K562 (cell line): ENCODE measurements at regions not wholly inside any gene's neighbourhood (a gene's known extent, or its start where the extent isn't known, plus 50 kb on each side); places are given as distances from the start of the nearest gene placed in this dataset.

Experiments used
- ATAC-seq: fragments of 200-7000 bp; cut with Tn5 transposase; 3 replicates; pipeline ENCODE4 v1.9.1; 2020; ENCODE audit warnings: moderate library complexity
- BruUV-seq: library from RNA; stranded (reverse); fragments of 400-500 nt; replicated peaks from 2 replicates; lab custom pipeline; 2021; lab: Mats Ljungman, UMichigan
- CTCF ChIA-PET: fragments of 300-600 bp; formaldehyde crosslinking; extraction: SDS; loops from one replicate; lab custom pipeline; 2021; ENCODE audit warnings: low intra/inter-chr PET ratio; lab: Yijun Ruan, JAX
- POLR2A ChIA-PET: fragments of 300-600, 350-650 bp; sonication (Branson Sonifier 250); formaldehyde crosslinking; extraction: SDS; loops from one replicate; lab custom pipeline; 2021; ENCODE audit warnings: antibody characterized with exemption, inconsistent platforms; lab: Yijun Ruan, JAX
- DNase-seq, 4 experiments: peaks; one replicate each; pipeline versions ENCODE4 v3.0.0 to v3.0.0-alpha.2; 2011 to 2018; ENCODE audit warnings: low spot score in 3 of 4, mixed read lengths in 3 of 4; ENCODE audit errors: extremely low read depth in 1 of 4
- FAIRE-seq: peaks from 2 replicates; lab custom pipeline; 2011; peaks lifted over from hg19 to GRCh38; lab: Jason Lieb, UNC
- H2AFZ ChIP-seq: 2 replicates; pipeline ENCODE4 v1.6.0; 2011; ENCODE audit warnings: low read depth, low read length, control low read depth, inconsistent platforms
- H3K27ac ChIP-seq: fragments of 200-600 bp; 3 replicates; pipeline ENCODE4 v1.8.0; 2011; ENCODE audit warnings: low read depth, mild to moderate bottlenecking, control low read depth, inconsistent platforms, low read length, moderate library complexity, mixed read lengths; ENCODE audit errors: extremely low read depth
- H3K27me3 ChIP-seq, 2 experiments: fragments of 300-600 bp in 1 of 2; 2 replicates in 1 of 2; 3 replicates in 1 of 2; pipeline versions ENCODE4 v1.6.0 to v1.8.0; 2011; ENCODE audit warnings: inconsistent platforms in 2 of 2, low read length in 2 of 2, mild to moderate bottlenecking in 1 of 2, mixed read lengths in 1 of 2, moderate library complexity in 1 of 2; ENCODE audit not compliant: control insufficient read depth in 2 of 2, insufficient read depth in 2 of 2
- H3K36me3 ChIP-seq: fragments of 300-600 bp; 3 replicates; pipeline ENCODE4 v1.8.0; 2011; ENCODE audit warnings: mild to moderate bottlenecking, low read length, inconsistent platforms; ENCODE audit not compliant: control insufficient read depth, insufficient read depth
- H3K4me1 ChIP-seq, 2 experiments: fragments of 200-600 bp in 1 of 2; replicated peaks in 1 of 2; 2 replicates in 1 of 2; 3 replicates in 1 of 2; pipeline versions ENCODE4 v1.5.1 to v1.8.0; 2011; ENCODE audit warnings: inconsistent platforms in 2 of 2, low read length in 2 of 2, mild to moderate bottlenecking in 1 of 2, mixed read lengths in 1 of 2, moderate library complexity in 1 of 2; ENCODE audit not compliant: control insufficient read depth in 2 of 2, insufficient read depth in 2 of 2
- H3K4me2 ChIP-seq: 2 replicates; pipeline ENCODE4 v1.6.1; 2011; ENCODE audit warnings: low read length, control low read depth, inconsistent platforms, mixed read lengths; ENCODE audit not compliant: insufficient read depth
- H3K4me3 ChIP-seq: fragments of 200-600 bp; sonication (generic), shearing (Covaris generic); 2 replicates; pipeline ENCODE4 v1.5.1; 2016; ENCODE audit warnings: control low read depth, inconsistent platforms
- H3K79me2 ChIP-seq: fragments of 200-600 bp; 3 replicates; pipeline ENCODE4 v1.8.0; 2011; ENCODE audit warnings: low read length, inconsistent platforms; ENCODE audit not compliant: control insufficient read depth, insufficient read depth
- H3K9ac ChIP-seq, 2 experiments: 2 replicates each; pipeline versions ENCODE4 v1.6.0 to v1.6.1; 2011; ENCODE audit warnings: low read depth in 2 of 2, low read length in 2 of 2, control low read depth in 1 of 2, inconsistent platforms in 1 of 2, mild to moderate bottlenecking in 1 of 2, mixed read lengths in 1 of 2; ENCODE audit not compliant: insufficient read depth in 1 of 2
- H3K9me1 ChIP-seq: one replicate; pipeline ENCODE4 v1.6.0; 2011; ENCODE audit warnings: inconsistent platforms, mild to moderate bottlenecking, low read length, moderate library complexity; ENCODE audit not compliant: control insufficient read depth, insufficient read depth
- H3K9me3 ChIP-seq: replicated peaks from 2 replicates; pipeline ENCODE4 v1.5.1; 2011; ENCODE audit warnings: low read depth, low read length, inconsistent platforms; ENCODE audit not compliant: control insufficient read depth, insufficient read depth
- H4K20me1 ChIP-seq: replicated peaks from 2 replicates; pipeline ENCODE4 v1.6.1; 2011; ENCODE audit warnings: low read length, inconsistent platforms, mixed read lengths; ENCODE audit not compliant: control insufficient read depth, insufficient read depth
- CAMTA2 ChIP-seq: fragments of 250-450 bp; sonication (Bioruptor Pico); conservative IDR thresholded peaks from 2 replicates; pipeline ENCODE4 v1.5.1; 2022
- CBFA2T2 ChIP-seq: fragments of 450-650 bp; conservative IDR thresholded peaks from 2 replicates; pipeline ENCODE4 v1.6.1; 2017; ENCODE audit warnings: mild to moderate bottlenecking
- CBFA2T3 ChIP-seq: fragments of 450-650 bp; IDR thresholded peaks from 2 replicates; pipeline ENCODE4 v1.6.1; 2017
- HSF4 ChIP-seq: fragments of 250-450 bp; sonication (Bioruptor Pico); IDR thresholded peaks from 2 replicates; pipeline ENCODE4 v2.1.2; 2022; ENCODE audit warnings: mild to moderate bottlenecking, moderate library complexity, borderline replicate concordance
- PHF20 ChIP-seq: fragments of 450-650 bp; IDR thresholded peaks from 2 replicates; pipeline ENCODE4 v1.6.1; 2018; ENCODE audit not compliant: partially characterized antibody
- RBM25 ChIP-seq: fragments of 200-400 bp; formaldehyde crosslinking; IDR thresholded peaks from 2 replicates; pipeline ENCODE4 v1.6.1; 2018; ENCODE audit warnings: low read length, low read depth, moderate library complexity; ENCODE audit not compliant: severe bottlenecking
- TAL1 ChIP-seq: fragments of 450-650 bp; IDR thresholded peaks from 2 replicates; pipeline ENCODE4 v1.6.1; 2016; ENCODE audit warnings: mild to moderate bottlenecking
- ZBTB5 ChIP-seq: fragments of 450-650 bp; IDR thresholded peaks from 2 replicates; pipeline ENCODE4 v1.6.1; 2017; ENCODE audit warnings: antibody characterized with exemption
- ZFP36 ChIP-seq: fragments of 150-350 bp; IDR thresholded peaks from 2 replicates; pipeline ENCODE4 v1.6.1; 2018; ENCODE audit warnings: low read length, low read depth; ENCODE audit not compliant: partially characterized antibody
- ZNF184 ChIP-seq: sonication (generic); formaldehyde crosslinking; IDR thresholded peaks from 2 replicates; pipeline ENCODE4 v1.5.0; 2020; ENCODE audit warnings: missing genetic modification reagents
- ZNF239 ChIP-seq: fragments of 250-450 bp; sonication (Bioruptor Pico); IDR thresholded peaks from 2 replicates; pipeline ENCODE4 v1.4.0; 2020; ENCODE audit warnings: mild to moderate bottlenecking
- WGBS: fragments of 100-300 bp; shearing (Covaris generic); methylation state at CpG from one replicate; pipeline ENCODE4 v1.1.6; 2016; ENCODE audit warnings: low coverage, mixed read lengths; ENCODE audit not compliant: insufficient coverage; ENCODE audit errors: missing lambda C conversion rate; 5-methylcytosine and 5-hydroxymethylcytosine counted together
- in situ Hi-C: fragments of 300-500 bp; cut with MboI; formaldehyde crosslinking; loops from 4 replicates; pipeline ENCODE4 v1.15.0; 2018; ENCODE audit warnings: inconsistent platforms, mixed read lengths
- intact Hi-C: fragments of 100-400 bp; cut with micrococcal nuclease; formaldehyde crosslinking; loops from 2 replicates; pipeline ENCODE4 v1.14.2; 2022

GRCh38 chr1:229030630-229031029, 240.3 kb upstream of the RAB4A start:
- no peak overlapping the region for H2AFZ ChIP-seq
- no peak overlapping the region for H3K4me3 ChIP-seq
- H3K4me2 ChIP-seq, result no peak overlapping the region
- no peaks in the 10 kb centered on the region for H3K9me1 ChIP-seq
- WGBS, result 3% methylated on average over 3 of the region's 3 CpGs
- ATAC-seq (no peak), FAIRE-seq (no peak), DNase-seq (no peak)
- in situ Hi-C loops (no loop called here), intact Hi-C loops (no loop called here)
- BruUV-seq, result no TSS peak
- H4K20me1 ChIP-seq, result no peaks in the 10 kb centered on the region
- no peaks in the 10 kb centered on the region for H3K36me3 ChIP-seq
- H3K79me2 ChIP-seq, result no peaks in the 10 kb centered on the region
- no peak overlapping the region for H3K9ac ChIP-seq
- no peak for TF ChIP-seq PHF20
- 0 out of 2 replicates have a peak, but pooled peaks have one; percentile 18 for TF ChIP-seq CBFA2T2
- no peak for TF ChIP-seq ZFP36
- peak; percentile 51 for TF ChIP-seq CBFA2T3
- TF ChIP-seq CAMTA2 (CRISPR knock-in tag), result no peak
- TF ChIP-seq ZNF184 (CRISPR knock-in tag), result no peak
- no peak for TF ChIP-seq RBM25
- TF ChIP-seq TAL1, result 0 out of 2 replicates have a peak, but pooled peaks have one; percentile 26
- TF ChIP-seq HSF4 (CRISPR knock-in tag), result no peak
- no peak for TF ChIP-seq ZNF239 (CRISPR knock-in tag)
- no peak for TF ChIP-seq ZBTB5
- POLR2A ChIA-PET, result interaction anchor here (0.5 kb wide), 1 partner anchor 1722 kb away, joined by 3 read pairs; no protein-coding TSS in a partner anchor
- no peak overlapping the region for H3K27ac ChIP-seq
- CTCF ChIA-PET, result no interaction called here
- no peaks in the 10 kb centered on the region for H3K4me1 ChIP-seq
- no peaks in the 10 kb centered on the region for H3K9me3 ChIP-seq
- peaks cover 19 to 33% of the 10 kb centered on the region in 2 experiments for H3K27me3 ChIP-seq
